ENCODE measurements at regions not wholly inside any gene's neighbourhood (a gene's known extent, or its start where the extent isn't known, plus 50 kb on each side); places are given as distances from the start of the nearest gene placed in this dataset.
"Not testable (repeated sequence)": the region's sequence is repeated elsewhere in the genome, so short reads cannot be mapped to it uniquely, and the experiment has no call there.

DNA sequence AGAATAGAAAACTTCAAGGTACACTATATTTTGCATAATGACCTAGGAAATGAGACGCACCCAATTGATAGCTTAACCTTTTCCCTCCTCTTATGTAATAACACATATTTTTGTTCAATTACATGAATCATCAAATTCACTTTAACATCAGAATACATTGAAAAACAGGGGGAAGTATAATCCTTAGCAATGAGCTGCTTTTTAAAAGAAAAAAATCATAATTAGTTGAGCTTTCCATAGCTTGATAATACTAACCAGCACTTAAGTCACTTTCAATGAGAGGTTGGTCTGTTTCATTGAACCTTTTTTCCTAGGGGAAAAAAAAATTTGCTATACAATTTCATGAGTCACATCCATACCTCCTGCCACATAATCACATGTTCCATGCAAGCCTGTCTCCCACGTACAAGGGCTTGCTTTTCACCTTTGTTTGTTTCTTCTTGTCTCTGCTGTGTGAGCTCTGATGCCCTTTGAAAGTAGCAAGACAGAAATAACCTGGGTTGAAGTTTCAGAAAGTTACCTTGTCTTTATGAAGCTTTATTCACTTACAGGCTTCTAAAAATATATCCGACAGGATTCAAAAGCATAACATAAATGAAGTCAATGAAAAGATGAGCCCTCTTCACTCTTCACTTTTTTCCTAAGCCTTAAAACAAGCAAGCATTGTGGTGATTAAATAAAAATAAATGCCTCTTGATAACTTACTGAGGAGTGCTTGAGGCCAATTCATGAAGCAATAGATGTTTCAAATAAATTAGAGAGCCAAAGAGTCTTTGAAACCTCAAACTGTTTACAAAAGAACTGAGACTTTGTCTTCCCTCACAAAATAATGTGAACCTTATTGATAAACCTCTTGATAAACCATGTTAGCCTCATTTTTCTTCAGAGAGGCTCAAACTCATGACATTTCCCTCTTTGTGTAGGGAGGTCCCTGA lies 108.5 kb downstream of the FEM1C start:
- DNase-seq: no peak

DNA sequence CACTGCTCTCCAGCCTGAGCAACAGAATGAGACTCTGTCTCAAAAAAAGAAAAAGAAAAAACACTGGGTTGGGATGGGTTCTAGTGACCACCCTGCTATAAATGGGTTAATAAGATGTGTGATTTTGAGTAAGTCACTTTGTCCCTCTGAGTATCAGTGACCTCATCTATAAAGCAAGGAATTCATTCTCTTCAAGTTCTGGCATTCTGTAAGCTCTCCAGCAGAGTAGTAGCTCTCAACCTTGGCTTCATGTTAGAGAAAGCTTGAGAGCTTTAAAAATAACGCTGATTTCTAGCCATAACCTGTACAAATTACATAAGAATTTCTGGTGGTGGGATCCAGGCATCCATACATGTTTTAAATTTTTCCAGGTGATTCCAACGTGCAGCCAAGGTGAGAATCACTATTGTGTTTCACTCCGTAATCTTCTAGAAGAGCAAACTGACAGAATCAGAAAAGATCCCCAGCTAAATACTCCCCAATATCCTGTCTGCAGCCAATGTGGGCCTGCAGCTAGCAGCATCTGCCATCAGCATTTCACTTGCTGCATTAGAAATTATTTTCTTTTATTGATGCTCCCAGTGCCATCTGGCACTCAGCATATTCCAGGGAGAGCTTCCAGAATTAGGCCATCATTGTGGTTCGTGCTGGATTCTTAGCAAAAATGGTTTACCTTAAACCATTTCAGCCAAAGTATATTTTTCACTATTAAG lies 109.4 kb downstream of the FEM1C start:
- DNase-seq: no peak

DNA sequence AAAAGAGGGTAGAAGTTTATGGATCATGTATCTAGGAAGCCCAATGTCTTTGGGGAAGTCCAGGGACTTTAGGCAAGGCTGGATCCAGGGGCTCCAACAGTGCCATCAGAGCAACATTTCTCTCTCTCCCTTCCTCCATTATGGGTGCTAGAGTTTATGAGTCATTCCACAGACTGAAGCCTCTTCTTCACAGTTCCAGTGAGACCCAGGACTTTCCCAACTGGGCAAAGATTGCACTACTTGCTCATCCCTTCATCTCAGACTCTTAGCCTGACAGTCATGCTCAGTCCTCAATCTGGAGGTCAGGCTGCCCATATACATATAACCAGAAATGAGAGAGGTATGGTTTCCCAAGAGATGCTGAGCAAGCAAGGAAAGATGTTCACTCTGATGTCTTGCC lies 110.7 kb downstream of the FEM1C start:
- DNase-seq: no peak

DNA sequence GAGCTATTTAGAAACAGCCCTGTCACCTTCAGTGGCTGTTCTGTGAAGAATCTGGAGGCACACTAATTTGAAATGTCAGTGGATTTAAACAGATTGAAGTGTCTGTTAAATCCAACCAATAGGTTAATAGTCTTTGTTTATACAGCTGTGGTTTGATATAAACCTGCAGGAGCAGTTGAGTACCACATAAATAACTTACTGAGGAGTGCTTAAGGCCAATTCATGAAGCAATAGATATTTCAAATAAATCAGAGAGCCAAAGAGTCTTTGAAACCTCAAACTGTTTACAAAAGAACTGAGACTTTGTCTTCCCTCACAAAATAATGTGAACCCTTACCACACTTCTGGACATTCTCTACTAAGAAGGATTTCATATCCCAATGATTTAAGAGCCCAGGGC lies 111.9 kb downstream of the FEM1C start:
- DNase-seq: no peak

DNA sequence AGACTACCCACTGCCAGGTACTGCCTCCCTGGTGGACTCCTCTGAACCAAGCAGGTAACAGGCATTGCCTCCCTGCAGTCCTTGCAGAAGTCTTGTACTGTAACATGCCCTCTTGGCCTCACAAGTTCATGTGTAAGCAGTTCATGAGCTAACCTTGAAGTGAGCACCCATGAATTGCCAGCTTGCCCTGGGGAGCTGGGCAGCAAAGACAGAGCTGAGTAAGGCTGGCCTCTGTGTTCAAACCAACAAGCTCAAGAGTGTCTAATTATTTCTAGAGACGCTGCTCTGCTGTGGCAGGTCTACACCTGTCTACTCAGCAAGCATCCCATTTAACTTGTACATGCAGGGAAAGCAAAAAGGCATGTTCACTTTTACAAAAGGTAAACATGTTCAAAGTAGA lies 113.5 kb downstream of the FEM1C start:
- no peak for DNase-seq

DNA sequence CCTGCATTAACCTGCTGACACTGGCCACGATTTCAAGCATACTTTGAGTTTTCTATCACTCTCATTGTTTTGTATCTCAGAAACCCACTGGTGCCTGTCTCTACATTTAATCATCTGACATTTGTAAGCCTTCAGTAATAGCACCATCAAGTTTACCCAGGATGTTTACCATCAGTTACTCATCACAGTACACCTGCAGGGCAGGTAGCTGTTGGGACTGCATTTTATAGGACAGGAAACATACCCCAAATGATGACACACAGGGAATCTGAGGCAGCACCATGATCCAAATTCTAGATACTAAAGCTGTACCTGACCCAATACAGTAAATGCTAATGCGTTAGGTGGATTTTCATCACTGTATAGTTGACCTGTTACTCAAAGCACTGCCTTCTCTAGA lies 114.2 kb downstream of the FEM1C start:
- DNase-seq: no peak

DNA sequence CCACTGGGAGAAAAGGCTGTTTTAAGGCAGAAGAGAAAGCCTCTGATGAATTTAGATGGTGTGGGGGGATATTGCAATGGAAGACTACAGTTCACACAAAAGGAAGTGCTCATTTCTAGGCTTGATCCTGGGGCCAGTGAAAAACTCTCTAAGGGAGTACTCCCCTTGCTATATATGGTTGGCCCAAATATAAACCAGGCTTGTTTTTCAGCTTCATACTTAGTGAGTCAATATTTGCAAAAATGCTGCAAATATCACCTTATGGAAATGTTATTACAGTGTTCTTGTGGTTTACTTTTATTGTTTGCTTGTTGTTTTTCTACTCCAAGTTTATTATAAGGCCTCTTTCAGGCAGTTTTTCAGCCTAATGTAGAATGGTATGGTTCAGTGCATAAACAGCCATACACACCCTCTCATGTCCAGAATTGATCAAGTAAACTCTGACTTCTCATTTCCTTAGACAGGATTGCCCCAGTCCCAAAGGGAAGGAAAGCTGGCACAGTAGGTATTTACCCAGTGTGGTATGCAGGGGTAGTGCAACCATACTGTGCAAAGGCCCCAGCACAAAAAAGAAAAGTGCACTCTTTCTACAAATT lies 115.1 kb downstream of the FEM1C start:
- DNase-seq: no peak

DNA sequence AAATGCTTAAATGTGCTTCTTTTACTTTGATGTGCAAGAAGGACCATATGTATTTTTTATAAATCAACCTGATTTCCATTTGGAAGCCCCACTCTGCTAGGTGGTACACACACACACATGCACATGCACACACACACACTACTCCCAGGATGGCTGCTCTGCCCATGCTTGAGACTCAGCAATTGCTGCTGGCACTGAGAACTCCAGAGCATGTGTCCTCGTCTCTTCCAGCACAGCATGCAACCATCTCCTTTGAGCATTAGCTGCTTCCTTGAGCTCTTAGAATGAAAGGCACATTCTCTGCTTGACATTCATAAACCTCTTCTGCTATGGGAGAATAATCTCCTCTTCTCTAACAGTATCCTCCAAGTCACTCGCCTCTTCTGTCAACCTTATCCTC lies 115.9 kb downstream of the FEM1C start:
- DNase-seq: no peak

DNA sequence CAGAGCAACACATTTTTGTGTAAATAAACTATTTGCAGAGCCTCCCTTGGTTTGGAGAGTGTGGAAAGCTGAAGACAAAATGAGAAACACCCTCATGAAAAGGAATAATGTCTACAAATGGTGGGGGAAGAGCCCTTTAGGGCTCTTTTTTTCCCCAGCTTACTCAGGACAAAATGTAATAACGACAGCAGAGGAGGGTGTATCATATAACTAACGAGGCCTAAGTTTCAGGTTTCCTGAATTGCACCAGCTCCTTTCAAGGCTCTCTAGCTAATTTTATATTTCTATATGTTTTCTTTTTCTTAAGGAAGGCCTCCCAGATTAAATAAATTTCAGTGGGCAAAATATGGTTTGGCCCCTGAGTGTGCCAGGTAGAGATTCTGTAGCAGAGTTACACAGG lies 116.3 kb downstream of the FEM1C start:
- no peak for DNase-seq

DNA sequence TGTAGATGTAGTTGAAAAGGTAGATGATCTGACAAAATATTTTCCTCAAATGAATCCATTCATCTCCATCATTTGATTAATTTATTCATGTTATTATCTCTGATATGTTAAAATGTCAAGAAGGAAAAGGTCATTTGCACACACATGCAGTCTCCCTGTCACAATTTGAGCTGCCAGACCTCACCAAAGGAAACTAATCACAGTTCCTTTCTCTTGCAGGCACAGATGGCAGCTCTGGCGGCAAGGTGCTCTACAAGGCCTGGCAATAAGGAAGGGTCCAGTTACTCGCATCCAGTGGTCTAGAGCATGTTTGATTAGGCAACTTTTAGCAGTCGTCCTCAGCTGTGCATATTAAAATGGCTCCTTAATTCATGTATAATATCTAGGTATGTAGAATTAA lies 120.1 kb downstream of the FEM1C start:
- no peak for DNase-seq

DNA sequence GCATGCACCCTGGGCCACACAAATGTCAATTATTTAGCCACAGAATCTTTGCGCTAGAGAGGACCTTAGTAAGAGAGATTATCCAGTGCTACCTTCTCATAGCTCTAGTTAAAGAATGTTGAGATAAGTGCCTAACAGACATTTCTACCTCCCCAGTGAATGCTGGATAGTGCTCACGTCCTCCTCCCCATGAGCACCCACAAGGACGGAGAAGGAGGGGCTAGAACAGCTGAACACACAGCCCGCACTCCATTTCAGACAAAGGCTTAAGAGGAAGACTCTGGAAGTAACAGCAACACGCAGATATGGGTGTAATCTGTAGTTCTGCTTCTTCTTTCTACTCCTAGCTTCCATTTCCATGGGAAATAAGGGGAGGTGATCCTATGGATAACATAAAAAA lies 120.5 kb downstream of the FEM1C start:
- no peak for DNase-seq

DNA sequence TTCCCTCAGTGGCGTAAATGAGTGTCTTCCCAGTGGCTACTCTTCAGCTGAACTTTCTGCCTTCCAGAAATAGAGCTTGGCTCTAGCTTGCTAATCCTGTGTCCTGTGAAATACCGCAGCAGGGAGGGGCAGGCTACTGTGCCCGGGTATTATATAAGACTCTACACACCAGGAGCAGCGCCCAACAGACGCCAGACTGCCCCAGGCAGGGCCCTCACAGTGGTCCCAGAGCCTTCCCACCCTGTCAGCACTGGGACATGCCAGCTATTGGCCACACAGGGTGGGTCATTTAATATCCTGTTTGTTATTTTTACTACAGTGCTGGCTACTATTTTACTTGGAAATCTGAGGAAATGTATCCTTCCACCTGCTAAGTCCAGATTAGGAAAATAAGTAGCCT lies 121.0 kb downstream of the FEM1C start:
- DNase-seq: peak; percentile 61

DNA sequence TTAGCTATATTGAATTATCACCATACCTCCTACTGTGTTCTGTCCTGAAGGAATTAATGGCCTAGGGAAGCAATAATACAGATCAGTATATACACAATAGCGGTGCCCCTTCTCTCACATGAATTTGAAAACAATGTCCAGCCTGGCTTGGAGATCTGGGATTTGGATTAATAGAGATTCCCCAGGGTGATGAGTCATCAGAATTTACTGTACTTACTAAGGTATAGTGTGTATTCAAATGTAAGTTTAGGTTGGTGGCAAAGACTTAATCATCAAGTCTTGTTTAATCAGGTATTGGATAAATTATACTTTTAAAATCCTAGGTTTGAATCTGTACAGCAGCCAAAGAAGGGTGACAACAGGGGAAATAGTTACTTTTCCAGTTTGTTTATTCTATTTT lies 121.5 kb downstream of the FEM1C start:
- no peak for DNase-seq

DNA sequence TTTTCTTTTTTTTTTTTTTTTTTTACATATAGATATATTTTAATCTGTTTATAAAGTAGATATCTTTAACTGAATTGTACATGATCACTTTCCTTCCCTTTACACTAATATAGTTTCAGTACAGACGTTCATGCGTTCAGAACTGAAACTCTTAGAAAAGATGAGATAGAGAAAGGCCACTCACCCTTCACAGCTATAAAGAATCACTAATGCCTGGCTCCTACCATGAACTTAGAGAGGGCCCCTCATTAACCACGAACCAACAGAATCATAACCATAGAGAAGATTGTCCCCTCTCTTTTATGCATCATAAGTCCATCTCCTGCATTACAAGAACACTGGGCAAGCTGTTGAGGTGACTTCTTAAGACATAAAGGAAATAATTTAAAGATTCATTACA lies 123.8 kb downstream of the FEM1C start:
- not testable (repeated sequence) for DNase-seq

DNA sequence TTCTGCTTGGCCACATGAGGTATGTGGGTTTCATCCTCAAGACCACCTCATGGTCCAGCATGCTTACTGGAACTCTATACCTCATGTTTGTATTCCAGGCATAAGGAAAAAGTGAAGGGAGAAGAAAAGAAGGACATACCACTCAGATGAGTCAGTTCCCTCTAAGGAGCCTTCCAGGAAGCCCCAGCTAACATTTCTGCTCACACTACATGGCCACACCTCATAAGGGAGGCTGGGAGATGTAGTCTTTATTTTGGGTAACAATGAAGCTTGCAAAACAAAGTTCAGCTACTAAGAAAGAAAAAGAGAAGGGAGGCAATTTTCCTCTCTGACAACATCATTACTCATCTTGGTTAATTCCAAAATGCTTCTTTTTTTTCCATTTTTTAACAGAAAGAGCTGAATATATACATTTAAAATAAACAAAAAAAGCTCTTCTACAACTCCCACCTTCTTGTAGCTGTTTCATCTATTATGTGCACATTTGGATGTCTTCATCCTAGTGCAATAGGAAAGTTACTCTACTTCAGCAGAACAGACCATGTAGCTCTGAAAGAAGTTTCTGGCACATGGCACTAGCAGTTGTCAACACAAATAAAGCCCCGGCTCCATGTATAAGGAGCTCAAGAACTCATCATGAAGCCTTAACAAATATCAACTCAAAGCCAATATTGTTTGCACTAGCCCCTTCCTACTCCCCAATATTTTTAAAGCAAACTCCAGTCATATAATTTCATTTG lies 123.6 kb upstream of the CCDC112 start:
- no peak for DNase-seq

DNA sequence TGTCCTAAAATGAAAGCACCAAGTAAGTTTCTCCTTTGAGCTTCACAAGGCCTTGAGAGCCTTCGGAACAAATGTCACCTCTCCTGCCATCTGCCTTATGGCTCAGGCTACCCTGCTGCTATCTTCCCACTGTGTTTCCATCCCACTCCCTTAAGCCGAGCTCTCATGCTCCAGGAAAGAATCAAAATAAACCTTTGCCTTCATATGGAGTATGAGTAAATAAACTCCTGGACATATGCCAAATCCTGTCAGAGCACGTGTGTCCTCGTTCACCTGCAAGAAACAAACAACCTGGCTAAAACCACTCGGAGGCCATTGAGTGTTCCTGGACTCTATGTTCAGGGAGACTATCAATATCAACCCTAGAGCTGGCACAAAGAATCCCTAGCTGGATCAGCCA lies 122.3 kb upstream of the CCDC112 start:
- no peak for DNase-seq

DNA sequence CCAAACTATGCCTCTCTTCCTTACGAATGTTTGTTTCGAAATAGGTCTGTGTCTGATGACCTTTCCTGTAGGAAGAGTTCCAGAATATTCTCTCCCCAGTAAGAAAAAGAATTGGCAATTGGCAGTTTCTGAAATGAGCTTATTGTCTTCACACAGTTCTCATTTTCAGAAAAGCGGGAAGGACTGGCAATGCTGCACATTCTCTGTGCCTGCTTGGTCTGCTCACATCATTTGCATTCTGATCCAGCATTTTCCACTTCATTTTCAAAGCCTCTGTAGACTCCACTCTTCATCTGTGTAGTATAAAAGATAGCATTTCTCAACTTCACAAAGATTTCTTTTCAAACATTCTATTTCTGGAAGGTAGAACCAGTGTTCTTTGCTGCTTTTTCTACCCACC lies 120.6 kb upstream of the CCDC112 start:
- DNase-seq: no peak

DNA sequence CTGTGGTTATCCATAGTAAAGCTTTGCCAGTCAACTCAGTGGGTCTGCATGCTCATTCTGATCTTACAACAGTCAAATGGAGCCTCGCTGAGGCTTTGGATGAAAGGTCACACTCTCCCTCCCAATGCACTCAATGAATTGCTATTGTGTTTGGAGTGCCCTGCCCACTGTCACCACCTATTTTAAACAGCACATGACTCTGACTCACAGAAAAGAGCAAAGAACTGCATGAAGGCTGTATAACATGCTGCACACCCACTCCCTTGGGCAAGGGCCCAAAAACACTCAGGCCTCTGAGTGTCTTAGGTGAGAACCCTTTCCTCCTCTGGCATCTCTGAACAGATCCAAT lies 118.7 kb upstream of the CCDC112 start:
- no peak for DNase-seq

DNA sequence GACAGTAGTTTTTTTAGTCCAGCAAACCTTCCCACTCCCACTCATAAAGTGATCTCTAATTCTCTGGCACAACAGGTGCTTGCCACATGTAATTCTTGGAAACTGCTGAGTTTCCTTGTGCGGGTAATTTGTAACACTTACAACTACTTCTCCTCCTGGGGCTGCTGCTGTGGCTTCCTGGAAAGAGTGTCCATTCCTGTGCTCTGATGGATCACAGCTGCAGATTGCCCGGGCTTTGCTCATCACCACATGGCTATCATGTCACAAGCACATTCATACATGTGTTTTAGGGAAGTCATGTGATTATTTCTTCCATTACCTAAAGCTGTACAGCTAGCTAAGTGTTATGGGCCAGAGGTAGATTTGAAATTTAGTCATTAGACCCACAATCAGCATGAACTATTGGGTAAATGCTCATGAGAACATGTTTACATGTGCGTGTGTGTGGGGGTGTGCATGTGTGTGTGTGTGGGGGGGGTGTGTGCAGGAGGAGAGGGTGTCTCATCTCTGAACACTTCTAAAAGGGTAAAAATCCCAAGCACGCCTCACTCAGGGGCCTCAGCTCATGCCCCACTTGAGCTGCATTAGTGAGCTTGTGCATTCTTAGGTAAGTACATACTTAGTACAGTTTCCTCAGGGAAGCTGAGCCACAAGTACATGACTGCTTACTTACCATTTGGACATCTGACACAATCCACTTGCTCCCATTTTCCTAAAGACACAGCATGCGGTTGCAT lies 118.1 kb upstream of the CCDC112 start:
- peak; percentile 76 for DNase-seq

DNA sequence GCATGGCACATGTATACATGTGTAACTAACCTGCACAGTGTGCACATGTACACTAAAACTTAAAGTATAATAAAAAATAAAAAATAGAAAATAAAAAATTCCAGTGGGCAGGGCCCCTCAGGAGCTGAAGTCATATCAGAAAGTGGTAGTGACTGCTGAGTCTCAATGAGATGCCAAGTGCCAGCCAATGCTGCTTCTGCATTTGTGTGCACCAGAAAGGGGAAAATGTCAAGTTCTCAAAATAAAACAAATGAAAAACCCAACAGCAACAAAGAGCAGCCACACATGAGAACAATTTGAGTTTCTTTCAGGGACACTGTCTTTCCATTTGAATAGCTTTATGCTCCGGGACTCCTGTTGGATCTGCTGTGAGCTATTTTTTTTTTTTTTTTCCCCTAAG lies 117.2 kb upstream of the CCDC112 start:
- DNase-seq: no peak

DNA sequence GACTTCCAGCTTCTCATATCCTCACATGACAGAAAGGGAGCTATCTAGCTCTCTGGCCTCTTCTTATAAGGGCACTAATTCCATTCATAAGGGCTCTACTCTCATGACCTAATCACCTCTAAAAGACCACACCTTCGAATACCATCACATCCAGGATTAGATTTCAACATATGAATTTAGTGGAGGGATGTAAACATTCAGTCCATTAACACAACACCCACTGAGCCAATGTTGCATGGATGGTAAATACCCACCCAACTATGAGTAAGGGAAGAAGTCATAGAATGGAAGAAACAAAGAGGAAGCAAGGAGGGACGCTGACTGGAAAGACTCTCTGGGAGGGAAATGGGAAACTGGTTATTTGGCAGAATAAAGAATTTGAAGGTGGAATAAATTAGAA lies 112.6 kb upstream of the CCDC112 start:
- DNase-seq: no peak

DNA sequence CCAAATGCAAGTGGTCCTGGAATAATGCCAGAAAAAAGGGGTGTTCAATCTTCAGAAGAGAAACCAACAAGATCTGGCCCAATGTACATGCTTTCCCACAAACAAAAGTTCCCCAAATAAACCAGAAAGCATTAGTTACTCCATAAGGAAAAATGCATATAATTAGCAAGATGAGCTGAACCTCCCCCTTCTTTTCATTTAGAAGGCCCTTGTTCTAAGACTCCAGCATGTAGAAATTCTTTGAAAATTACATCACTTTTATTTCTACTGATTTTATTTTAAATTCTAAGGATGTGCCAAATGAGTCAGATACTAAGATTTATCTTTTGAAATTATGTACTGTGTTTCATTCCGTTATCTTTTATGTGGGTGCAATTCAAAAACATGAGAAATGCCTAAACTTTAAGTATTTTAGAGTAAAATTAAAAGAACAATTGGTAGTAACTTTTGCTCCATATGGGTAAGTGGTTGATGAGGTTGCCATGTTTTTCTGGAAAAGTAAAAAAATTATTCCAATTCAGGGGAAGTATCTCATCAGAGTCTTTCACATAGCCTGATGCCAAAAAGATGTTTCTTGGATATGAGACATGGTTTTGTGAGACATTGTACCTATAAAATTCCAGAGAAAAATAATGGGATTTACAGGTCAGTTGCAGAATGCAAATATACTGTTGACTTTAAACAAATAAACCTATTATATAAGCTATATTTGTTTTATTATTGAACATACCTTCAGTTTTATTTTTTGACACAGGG lies 106.5 kb upstream of the CCDC112 start:
- no peak for DNase-seq
